WI38 (cell line): ENCODE measurements at regions not wholly inside any gene's neighbourhood (a gene's known extent, or its start where the extent isn't known, plus 50 kb on each side); places are given as distances from the start of the nearest gene placed in this dataset.
"Not testable (repeated sequence)": the region's sequence is repeated elsewhere in the genome, so short reads cannot be mapped to it uniquely, and the experiment has no call there.

ENCODE experiments used
- H3K4me3 ChIP-seq: 2 replicates; pipeline ENCODE4 v1.5.1; 2011; ENCODE audit warnings: low read depth, mild to moderate bottlenecking, control low read depth, low read length
- TF ChIP-seq, protein P1 (sequence below): IDR thresholded peaks from 2 replicates; pipeline ENCODE4 v1.5.1; 2012; ENCODE audit warnings: low read depth, mild to moderate bottlenecking, control low read depth, low read length

DNA sequence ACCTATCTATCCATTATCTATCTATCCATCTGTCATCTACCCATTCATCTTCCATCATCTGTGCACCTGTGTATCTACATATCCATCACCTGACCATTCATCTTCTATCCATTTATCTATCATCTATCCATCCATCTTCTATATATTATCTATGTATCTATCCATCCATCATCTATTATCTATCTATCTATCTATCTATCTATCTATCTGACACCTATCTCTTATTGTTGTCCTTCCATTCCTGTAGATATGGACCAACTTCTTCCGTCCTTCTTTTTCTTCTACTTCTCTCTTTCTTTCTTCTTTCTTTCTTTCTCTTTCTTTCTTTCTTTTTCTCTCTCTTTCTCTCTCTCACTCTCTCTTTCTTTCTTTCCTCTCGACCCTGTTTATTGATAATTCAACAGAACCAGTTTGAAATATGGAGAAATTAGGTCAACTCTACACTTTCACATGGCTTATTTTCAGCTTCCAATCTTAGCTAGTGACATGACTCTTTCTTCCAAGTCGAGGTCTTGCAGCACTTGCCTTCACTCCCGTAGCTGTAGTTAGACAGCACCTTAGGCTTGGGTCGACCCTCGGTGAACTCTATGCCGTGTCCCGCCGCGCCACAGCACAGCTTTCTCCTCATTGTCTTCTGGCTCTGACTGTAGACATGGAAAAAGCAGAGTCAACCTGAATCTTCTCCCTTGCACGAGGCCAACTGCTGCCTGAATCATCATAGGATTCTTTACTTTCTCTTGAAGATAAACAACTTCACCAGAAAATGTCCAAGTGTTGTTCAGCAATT lies 110.4 kb upstream of the EXOC2 start:
- H3K4me3 ChIP-seq = no peak overlapping the region
- TF ChIP-seq, protein P1, sequence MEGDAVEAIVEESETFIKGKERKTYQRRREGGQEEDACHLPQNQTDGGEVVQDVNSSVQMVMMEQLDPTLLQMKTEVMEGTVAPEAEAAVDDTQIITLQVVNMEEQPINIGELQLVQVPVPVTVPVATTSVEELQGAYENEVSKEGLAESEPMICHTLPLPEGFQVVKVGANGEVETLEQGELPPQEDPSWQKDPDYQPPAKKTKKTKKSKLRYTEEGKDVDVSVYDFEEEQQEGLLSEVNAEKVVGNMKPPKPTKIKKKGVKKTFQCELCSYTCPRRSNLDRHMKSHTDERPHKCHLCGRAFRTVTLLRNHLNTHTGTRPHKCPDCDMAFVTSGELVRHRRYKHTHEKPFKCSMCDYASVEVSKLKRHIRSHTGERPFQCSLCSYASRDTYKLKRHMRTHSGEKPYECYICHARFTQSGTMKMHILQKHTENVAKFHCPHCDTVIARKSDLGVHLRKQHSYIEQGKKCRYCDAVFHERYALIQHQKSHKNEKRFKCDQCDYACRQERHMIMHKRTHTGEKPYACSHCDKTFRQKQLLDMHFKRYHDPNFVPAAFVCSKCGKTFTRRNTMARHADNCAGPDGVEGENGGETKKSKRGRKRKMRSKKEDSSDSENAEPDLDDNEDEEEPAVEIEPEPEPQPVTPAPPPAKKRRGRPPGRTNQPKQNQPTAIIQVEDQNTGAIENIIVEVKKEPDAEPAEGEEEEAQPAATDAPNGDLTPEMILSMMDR = no peak

DNA sequence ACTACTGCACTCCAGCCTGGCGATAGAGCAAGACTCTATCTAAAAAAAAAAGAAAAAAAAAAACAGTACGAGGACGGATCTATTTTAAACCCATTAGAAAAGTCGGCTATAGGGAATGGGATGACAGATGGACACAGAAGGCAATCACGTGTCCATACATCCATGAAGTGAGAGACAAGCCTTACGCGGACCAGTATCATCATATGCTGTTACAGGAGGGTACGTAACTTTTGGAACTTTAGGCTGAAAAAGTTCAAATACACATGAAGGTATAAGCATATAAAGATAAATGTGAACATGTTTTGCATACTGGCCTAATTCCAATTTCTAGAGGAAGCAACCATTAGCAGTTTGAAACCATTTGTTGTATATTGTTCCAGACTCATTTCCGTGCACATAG lies 109.8 kb upstream of the EXOC2 start:
- TF ChIP-seq, protein P1 = no peak
- H3K4me3 ChIP-seq = no peak overlapping the region

DNA sequence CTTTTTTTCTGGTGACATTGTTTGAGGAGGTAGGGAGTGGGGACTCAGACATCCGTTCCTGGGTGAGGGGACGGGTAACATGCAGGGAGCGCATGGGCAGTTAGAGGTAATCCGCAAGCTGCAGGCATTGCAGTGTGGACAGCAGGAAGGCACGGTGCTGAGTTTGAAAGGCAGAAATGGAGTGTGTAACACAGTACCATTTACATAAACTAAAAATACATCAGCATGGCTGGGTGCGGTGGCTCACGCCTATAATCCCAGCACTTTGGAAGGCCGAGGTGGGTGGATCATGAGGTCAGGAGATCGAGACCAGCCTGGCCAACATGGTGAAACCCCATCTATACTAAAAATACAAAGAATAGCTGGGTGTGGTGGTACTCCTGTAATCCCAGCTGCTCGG lies 109.3 kb upstream of the EXOC2 start:
- H3K4me3 ChIP-seq = not testable (repeated sequence)

DNA sequence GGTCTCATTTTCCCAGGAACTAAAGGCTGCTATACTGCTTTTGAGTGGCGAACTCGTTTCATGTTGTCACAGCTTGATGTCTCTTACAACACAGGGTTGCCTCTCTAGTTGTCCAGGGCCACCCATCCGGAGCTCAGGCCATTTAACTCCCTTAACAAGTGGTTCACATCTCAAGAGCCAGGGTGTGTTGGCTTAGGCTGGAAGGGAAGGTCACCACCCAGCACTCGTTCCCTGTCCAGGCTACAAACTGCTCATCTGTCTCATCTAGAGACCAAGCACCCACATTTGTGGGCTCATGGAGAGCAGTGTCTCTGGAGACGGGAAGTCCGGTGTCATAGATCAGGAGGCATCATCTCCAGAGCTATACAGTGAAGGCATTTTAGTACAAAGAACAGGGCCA lies 106.8 kb upstream of the EXOC2 start:
- TF ChIP-seq, protein P1 = no peak
- H3K4me3 ChIP-seq = no peak overlapping the region

DNA sequence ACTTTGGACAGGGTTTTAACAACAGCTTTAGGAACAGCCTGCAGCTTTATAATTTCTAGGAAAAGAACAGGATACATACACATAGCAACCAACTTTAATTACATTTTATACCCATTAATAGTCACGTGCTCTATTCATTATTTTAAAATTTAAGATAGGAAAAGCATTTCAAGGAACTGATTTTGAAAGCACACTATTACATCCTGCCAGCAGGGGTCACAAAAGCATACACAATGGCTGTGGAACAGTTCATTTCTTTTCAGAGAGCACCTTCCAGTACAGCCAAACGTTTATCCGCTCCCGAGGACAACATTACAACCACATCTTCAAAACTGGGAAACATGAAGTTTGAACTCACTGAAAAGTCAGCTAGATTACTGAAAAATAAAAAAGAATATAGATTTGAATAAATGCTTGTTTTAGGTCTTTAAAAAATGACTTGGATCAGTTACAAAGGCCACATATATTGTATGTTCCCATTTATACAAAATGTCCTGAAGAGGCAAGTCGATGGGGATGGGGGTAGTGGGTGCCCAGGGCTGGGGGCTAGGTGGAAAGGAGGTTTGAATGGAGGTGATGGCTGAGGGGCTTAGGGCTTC lies 104.6 kb upstream of the EXOC2 start:
- no peak overlapping the region for H3K4me3 ChIP-seq
- TF ChIP-seq, protein P1 = peak; percentile 55

DNA sequence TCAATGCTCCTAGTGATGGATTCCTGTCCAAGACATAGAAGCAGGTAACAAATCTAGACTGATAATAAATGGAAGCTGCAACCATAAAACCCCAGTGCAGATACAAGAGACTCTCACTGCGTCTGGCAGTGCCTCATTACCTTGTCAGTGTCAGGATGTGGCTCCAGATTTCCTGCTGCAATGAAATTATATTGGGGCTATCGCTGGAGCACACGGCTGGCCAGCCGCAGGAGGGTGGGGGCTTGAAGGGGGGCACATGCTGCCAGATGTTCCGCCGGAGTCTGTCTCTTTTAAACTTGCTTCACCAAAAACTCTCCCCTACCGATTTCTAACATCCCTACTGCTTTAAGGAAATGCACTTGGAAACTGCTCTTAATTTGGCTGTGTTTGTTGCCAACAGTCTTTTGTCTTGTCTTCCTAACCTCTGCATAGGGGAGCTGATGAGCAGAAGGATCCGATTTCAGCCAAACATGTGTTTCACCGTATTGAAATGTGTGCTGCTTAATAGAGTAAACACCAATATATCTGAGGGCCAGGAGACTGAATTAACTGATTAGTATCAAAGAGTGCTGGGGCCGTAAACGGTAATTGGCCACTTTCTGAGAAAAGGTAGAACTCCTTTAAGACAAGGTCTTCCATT lies 102.2 kb upstream of the EXOC2 start:
- TF ChIP-seq, protein P1 = no peak
- no peak overlapping the region for H3K4me3 ChIP-seq

DNA sequence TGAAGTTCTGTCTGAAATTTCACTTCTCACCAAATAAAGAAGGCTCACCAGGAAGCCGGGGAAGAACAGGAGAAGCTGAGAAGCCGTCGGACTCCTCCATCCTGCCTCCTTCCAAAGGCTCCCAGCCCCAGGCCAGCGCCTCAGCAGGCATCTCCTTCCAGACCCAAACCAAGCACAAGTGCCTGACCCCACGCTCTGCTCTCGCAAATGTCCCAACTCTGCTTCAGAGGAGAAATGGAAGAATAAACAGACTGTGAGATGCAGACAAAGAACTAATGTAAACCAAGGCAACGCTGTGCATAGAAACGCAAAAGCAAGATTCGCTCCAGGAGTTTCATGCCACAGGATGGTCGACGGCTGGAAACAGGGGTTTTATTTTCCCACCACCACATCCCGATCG lies 100.3 kb upstream of the EXOC2 start:
- no peak overlapping the region for H3K4me3 ChIP-seq
- TF ChIP-seq, protein P1 = no peak
